Middle frontal gyrus (tissue), 1 donor: ENCODE measurements at regions not wholly inside any gene's neighbourhood (a gene's known extent, or its start where the extent isn't known, plus 50 kb on each side); places are given as distances from the start of the nearest gene placed in this dataset.

Source experiments
- DNase-seq: peaks from one replicate; pipeline ENCODE4 v3.0.0-alpha.2; 2015; ENCODE audit warnings: low spot score; ENCODE audit errors: extremely low spot score

DNA sequence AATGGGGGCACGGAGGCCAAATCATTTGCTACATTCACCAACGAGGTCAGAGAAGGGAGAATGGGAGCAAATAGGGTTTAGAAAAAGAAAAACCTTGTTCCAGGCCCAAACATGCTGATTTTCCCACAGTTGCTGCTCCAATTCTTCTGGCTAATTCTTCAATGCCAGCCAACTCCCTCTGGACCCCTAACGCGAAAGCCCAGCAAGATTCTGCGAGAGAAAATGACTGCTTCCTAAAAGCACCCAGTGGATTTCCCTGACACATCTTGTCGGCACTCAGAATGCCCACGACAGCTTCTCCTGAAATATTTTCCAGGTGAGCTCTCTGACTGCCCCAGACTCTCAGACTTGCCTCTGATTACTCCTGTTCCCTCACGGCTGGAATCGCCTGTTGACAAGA, 689.4 kb downstream of the MED13L start:
- no peak for DNase-seq

DNA sequence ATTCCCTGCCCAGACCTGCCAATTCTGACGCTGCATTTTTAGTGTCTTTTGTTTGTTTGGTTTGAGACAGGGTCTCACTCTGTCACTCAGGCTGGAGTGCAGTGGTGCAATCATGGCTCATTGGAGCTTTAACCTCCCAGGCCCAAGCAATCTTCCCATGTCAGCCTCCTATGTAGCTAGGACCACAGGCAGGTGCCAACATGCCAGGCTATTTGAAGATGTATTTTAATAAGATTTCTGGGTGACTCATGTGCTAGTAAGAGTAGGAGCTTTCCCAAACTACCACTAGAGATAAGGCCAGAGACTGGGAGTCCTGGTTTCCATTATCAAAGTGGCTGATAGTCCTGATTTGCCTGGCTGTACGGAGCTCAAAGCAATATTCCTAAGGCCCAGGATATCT, 693.3 kb downstream of the MED13L start:
- DNase-seq, result no peak

DNA sequence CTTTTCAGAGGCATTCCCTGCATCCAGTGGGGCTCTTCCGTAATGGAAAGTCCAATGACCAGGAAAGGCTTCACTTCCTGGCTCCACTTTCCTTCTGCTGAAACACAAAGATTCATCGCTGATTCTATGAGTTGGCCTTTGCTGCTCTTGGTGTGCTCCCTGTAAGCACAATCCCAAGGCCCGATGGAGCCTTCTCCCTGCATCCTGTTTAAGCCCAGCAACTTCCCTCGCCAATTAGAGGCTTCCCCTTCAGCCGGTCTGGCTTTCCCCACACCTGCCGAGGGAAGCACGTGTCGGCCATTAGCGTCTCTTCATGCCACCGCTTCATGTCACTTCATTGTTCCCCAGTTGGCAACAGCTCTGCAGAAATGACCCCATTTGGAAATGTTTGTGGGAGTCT, 693.9 kb downstream of the MED13L start:
- DNase-seq, result no peak

- DNase-seq, result no peak
Observed at GRCh38 chr12:115577401-115577800, 700.1 kb downstream of the MED13L start.

DNA sequence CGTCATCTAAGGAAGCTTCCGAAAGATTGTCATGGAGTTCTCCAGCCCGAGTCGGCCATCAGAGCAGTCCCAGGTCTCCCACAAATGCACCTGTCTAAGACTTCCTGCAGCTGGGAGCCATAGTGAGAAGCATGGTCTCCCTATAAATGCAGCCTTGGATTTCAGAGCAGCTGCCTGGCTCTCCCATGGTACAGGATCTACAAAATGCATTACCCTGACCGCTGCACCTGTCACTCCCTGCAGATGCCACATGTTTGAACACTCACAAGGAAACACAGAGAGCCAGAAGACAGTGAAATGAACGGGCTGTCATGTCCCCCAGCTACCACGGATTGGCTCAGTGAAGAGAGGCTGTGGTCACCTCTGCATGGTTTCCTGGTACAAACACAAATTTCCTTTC, 702.7 kb downstream of the MED13L start:
- no peak for DNase-seq

- no peak for DNase-seq
Observed at GRCh38 chr12:115572440-115572839, 705.1 kb downstream of the MED13L start.

GRCh38 chr12:115571446-115571845, 706.0 kb downstream of the MED13L start:
- DNase-seq, result no peak

DNA sequence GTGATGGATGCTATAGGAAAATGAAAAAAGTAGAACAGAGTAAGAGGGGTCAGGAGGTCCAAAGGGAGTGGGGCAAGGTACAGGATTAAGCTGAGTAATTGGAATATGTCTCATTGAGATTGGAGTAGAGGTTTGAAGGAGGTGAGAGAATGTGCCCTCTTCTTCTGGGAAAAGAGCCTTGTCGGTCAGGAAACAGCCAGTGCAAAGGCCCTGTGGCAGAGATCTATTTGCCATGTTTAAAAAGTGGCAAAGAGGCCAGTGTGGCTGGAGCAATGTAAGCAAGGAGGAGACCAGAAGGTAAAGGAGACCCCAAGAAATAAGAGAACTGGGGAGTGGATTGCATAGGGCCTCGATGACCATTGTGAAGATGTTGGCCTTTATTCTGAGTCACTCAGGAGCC, 706.5 kb downstream of the MED13L start:
- DNase-seq, result no peak

DNA sequence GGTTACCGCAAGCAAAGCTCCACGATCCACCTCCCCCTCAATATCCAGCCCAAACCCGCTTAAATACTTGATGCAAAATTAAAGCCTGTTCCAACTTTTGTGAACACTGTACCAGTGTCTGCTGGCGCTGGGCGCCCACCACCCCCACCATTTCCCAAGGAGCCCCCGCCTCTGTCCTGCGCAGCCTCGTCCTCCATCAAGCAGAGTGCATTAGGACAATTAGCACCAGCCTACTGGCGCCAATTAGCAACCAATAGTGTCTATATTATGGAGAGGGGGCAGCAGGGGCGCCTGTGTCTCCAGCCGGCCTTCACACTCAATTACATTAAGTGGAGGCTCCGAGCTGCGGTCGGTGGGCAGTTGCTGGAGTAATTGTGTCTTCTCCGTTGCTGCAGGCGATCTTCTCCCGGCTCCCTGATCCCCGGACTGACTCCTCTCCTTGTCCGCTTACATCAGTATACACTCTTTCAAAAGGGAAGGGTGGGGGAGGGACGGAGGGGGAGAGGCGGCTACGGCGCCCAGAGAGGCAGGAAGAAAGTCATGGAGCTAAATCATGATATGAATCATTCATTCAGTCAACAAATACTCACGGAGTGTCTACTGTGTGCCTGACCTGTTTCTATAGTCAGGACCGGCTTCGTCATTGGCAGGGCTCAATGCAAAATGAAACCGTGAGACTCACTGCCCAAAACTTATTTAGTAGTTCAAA, 707.3 kb downstream of the MED13L start:
- no peak for DNase-seq

DNA sequence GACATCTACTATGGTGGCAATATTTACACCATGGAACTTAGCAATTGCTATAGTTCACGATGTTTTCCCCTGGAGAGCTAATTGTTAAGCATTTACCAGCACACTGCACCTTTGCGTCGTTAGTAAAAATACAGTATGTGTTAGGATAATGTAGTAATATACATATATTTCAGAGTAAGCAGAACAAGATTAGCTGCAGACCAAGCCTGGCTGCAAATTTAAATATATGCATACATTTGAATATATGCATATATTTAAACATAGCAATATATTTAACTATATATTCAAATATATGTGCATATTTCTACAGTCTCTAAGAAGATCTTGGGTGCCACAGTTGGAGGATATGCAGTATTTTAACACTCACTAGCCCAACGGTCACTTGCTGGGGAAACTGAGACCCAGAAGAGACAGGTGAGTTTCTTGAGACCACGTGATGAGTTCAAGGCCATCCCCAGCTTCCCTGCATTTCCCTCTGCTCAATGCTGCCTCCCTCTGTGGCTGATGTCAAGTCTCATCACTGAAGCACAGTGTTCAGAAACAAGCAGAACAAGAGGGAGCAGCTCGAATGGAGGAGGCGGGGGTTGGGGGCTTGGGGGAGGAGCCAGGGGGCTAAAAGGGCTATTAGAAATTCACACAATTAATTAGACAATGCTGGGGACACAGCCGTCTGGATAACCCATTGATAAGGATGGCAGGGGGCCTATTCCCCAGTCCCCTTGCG, 708.0 kb downstream of the MED13L start:
- no peak for DNase-seq

DNA sequence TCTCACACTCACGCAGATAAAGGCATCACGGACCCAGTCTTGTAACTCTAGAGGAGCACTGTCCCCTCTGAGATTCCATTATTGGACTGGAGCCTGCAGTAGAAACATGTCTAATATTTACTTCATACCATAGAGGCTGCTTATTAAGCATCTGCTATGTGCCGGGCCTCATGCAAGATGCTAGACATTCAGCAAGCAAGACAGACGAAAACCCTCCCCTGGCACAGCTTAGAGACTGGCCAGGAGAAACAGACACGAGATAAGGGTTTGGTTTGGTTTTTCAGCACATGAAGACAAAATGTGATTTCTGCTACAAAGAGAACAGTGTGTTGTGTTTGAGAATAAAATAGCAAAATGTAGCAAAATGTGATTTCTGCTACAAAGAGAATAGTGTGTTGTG, 719.2 kb downstream of the MED13L start:
- DNase-seq, result no peak

GRCh38 chr12:115553622-115554021, 723.9 kb downstream of the MED13L start:
- DNase-seq, result no peak

GRCh38 chr12:115543269-115543668, 734.2 kb downstream of the MED13L start:
- no peak for DNase-seq

- DNase-seq, result no peak
Observed at GRCh38 chr12:115542656-115543055, 734.8 kb downstream of the MED13L start.

DNA sequence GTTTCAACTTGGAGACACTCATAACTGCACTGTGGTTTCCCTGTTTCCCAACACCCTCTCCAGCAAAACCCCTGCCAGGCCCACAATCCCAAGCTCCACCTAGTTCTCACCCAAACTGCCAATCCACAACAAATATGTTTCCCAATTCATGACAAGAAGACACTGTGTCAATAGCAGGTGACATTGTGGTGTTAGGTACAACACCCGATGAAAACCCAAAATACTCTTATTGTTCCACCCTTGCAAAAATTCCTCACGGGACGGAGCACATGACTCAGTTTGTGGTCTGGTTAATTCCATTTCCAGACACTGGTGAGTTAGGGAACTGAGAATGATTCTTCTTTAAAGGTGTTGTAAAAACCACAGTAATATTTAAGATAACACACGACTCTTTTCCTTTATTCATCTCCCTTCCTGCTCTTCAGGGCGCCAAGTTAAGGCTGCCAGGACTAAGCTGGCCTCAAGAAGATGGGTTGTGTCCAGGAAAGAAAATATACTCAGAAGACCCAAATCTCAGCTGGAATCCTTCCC, 735.5 kb downstream of the MED13L start:
- no peak for DNase-seq

DNA sequence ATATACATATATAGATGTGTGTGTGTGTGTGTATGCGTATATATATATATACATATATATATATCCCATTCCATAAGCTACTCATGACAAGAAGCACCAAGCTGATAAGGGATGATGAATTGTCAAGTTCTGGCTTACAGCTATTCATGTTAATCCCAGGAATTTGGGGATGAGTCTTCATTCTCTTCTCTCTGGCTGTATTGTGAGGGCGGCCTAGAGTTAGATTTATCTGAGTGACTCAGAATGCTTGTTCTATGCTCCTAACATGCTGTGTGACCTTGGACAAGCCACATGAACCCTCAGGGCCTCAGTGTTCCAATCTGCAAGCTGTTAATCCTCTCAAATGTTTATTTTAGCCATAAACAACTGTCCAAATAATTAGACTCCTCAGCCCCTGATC, 749.0 kb downstream of the MED13L start:
- no peak for DNase-seq

GRCh38 chr12:115521771-115522409, 755.6 kb downstream of the MED13L start:
- DNase-seq, result no peak

- no peak for DNase-seq
Observed at GRCh38 chr12:115519887-115520286, 757.6 kb downstream of the MED13L start.

GRCh38 chr12:115519359-115519758, 758.1 kb downstream of the MED13L start:
- DNase-seq, result no peak

DNA sequence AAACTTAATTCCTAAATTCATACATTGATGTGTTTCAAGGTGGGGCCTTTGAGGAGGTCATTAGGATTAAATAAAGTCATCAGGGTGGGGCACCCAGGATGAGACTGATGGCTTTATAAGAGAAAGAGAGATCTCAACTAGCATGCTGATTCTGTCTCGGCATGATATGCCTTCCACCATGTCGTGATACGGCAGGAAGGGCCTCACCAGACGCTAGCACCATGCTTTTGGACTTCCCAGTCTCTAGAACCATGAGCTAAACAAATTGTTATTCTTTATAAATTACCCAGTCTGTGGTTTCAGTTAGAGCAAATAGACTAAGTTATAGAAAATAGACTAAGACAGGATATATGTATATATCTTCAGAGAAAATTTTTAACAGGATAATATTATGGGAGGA, 759.6 kb downstream of the MED13L start:
- no peak for DNase-seq

- DNase-seq, result no peak
Observed at GRCh38 chr12:115511986-115512711, 765.3 kb downstream of the MED13L start.

- no peak for DNase-seq
Observed at GRCh38 chr12:115511305-115511704, 766.2 kb downstream of the MED13L start.
